COR-L47 (cell line): ENCODE measurements at regions not wholly inside any gene's neighbourhood (a gene's known extent, or its start where the extent isn't known, plus 50 kb on each side); places are given as distances from the start of the nearest gene placed in this dataset.
"Not testable (repeated sequence)": the region's sequence is repeated elsewhere in the genome, so short reads cannot be mapped to it uniquely, and the experiment has no call there.

Experiments
- DNase-seq: peaks from one replicate; lab custom pipeline; 2025; lab: John Stamatoyannopoulos, UW

- DNase-seq: no peak
These were observed 51.5 kb upstream of the MELK start for GRCh38 chr9:36521148-36521547.

- no peak for DNase-seq
These were observed 55.6 kb upstream of the MELK start for GRCh38 chr9:36517131-36517530.

- DNase-seq: no peak
These were observed 68.5 kb upstream of the MELK start for GRCh38 chr9:36504156-36504555.

GRCh38 chr9:36503172-36504088, 69.3 kb upstream of the MELK start:
- DNase-seq: no peak

GRCh38 chr9:36501727-36502126, 71.0 kb upstream of the MELK start:
- DNase-seq: no peak

- DNase-seq: not testable (repeated sequence)
These were observed 71.8 kb upstream of the MELK start for GRCh38 chr9:36500931-36501330.

- DNase-seq: peak; percentile 96
These were observed 73.4 kb upstream of the MELK start for GRCh38 chr9:36499174-36499890.

GRCh38 chr9:36493564-36493963, 79.1 kb upstream of the MELK start:
- DNase-seq: not testable (repeated sequence)

- no peak for DNase-seq
These were observed 79.8 kb upstream of the MELK start for GRCh38 chr9:36492865-36493264.

- no peak for DNase-seq
These were observed 83.2 kb upstream of the MELK start for GRCh38 chr9:36489453-36489852.

GRCh38 chr9:36488389-36488756, 84.3 kb upstream of the MELK start:
- no peak for DNase-seq

- DNase-seq: peak; percentile 92
These were observed 85.0 kb upstream of the MELK start for GRCh38 chr9:36487482-36488388.

GRCh38 chr9:36486933-36487481, 85.7 kb upstream of the MELK start:
- no peak for DNase-seq

- DNase-seq: no peak
These were observed 86.3 kb upstream of the MELK start for GRCh38 chr9:36486329-36486932.

GRCh38 chr9:36485647-36486328, 85.7 kb upstream of the RNF38 start:
- DNase-seq: no peak

GRCh38 chr9:36484124-36484523, 84.1 kb upstream of the RNF38 start:
- no peak for DNase-seq

GRCh38 chr9:36479101-36479500, 79.0 kb upstream of the RNF38 start:
- DNase-seq: no peak

- DNase-seq: no peak
These were observed 71.3 kb upstream of the RNF38 start for GRCh38 chr9:36471359-36471758.

GRCh38 chr9:36470643-36471290, 70.7 kb upstream of the RNF38 start:
- DNase-seq: no peak

- no peak for DNase-seq
These were observed 63.4 kb upstream of the RNF38 start for GRCh38 chr9:36463467-36463866.
